ENCODE measurements at regions not wholly inside any gene's neighbourhood (a gene's known extent, or its start where the extent isn't known, plus 50 kb on each side); places are given as distances from the start of the nearest gene placed in this dataset.

DNA sequence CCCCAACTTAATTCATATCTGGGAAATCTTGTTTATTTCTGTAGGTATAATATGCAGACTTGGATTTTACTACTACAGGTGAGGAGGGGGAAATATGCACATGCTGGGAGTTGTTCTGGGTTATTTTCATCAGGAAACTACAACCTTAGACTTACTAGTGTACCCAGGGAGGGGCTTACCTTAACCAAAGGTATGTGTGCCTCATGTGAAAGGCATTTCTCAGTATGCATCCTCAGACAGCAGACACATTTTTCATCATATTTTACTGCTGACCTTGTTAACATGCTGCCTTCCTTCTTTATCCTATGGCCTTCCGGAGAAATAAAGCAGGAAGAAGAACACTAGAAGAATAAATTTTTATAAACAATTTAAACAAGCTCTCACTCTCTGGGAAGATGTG is 214.9 kb downstream of the SPANXN4 start:
- H4K20me1 ChIP-seq (ENCODE audit: insufficient read depth, low read length) = no peaks in the 10 kb centered on the region
- no peak overlapping the region for H3K14ac ChIP-seq (replicated peaks; ENCODE audit: low read depth, low read length)
- H3K23ac ChIP-seq (ENCODE audit: low read depth, low read length) = no peak overlapping the region
- ChIA-PET CTCF (no interaction called here), POLR2A (ENCODE audit: unreplicated experiment) (no interaction called here)
- H3K27ac ChIP-seq (ENCODE audit: insufficient read depth, low read length) = no peak overlapping the region
- H3K4me2 ChIP-seq (ENCODE audit: low read depth, low read length) = no peak overlapping the region
- no peaks in the 10 kb centered on the region for H3K27me3 ChIP-seq (ENCODE audit: control insufficient read depth, insufficient read depth, low read length)
- H3K9ac ChIP-seq (ENCODE audit: low read depth, low read length) = no peak overlapping the region
- no peak overlapping the region for H2AK9ac ChIP-seq (replicated peaks; ENCODE audit: low read depth, low read length, poor library complexity)
- H2AK5ac ChIP-seq (ENCODE audit: low read depth, low read length) = no peak overlapping the region
- H3K36me3 ChIP-seq (ENCODE audit: control insufficient read depth, insufficient read depth, low read length) = no peaks in the 10 kb centered on the region
- no peak overlapping the region for H2BK20ac ChIP-seq (ENCODE audit: low read depth, low read length)
- H2BK120ac ChIP-seq (ENCODE audit: low read depth, low read length) = no peak overlapping the region
- no peak overlapping the region for H4K91ac ChIP-seq (ENCODE audit: insufficient read depth, low read depth, low read length)
- in situ Hi-C loops (cut with MboI; ENCODE audit: low sequenced_read_pairs) = no loop called here
- H3K9me3 ChIP-seq (ENCODE audit: control insufficient read depth, insufficient read depth, low read length) = peaks cover 3% of the 10 kb centered on the region
- no peak for ATAC-seq (ENCODE audit: low read depth)
- no peak overlapping the region for H3K18ac ChIP-seq (ENCODE audit: low read depth, low read length)
- no peaks in the 10 kb centered on the region for H3K9me1 ChIP-seq (ENCODE audit: insufficient read depth, low read length)
- H4K8ac ChIP-seq (ENCODE audit: low read depth in 2 of 2, low read length in 2 of 2) = no peak overlapping the region
- H3K4ac ChIP-seq (ENCODE audit: low read depth, low read length) = no peak overlapping the region
- BruUV-seq (replicated peaks) = no TSS peak
- no peaks in the 10 kb centered on the region for H3K4me1 ChIP-seq (ENCODE audit: control insufficient read depth, insufficient read depth, low read length)
- H4K5ac ChIP-seq (ENCODE audit: low read depth, low read length) = no peak overlapping the region
- no CpG with 5 or more reads among the region's 1 CpG for WGBS, 2 experiments (ENCODE audit: extremely low coverage in 2 of 2, insufficient read length in 1 of 2)
- H3K4me3 ChIP-seq (ENCODE audit: insufficient read depth, low read depth, low read length) = no peak overlapping the region
- no peak overlapping the region for H2BK5ac ChIP-seq (ENCODE audit: low read depth, low read length, poor library complexity, severe bottlenecking)
- no peak overlapping the region for H3K56ac ChIP-seq (ENCODE audit: extremely low read depth, insufficient read depth, low read length)
- H2AFZ ChIP-seq (replicated peaks; ENCODE audit: low read length, poor library complexity) = no peak overlapping the region
- no peak for TF ChIP-seq NFE2L2 (IDR thresholded peaks at IDR 0.05; ENCODE audit: low read depth, low read length)
- no peak for TF ChIP-seq CHD1 (IDR thresholded peaks at IDR 0.05; ENCODE audit: low read depth, low read length)
- no peak for TF ChIP-seq MXI1 (IDR thresholded peaks at IDR 0.05; ENCODE audit: borderline replicate concordance, low read depth, low read length)
- TF ChIP-seq, protein P1, sequence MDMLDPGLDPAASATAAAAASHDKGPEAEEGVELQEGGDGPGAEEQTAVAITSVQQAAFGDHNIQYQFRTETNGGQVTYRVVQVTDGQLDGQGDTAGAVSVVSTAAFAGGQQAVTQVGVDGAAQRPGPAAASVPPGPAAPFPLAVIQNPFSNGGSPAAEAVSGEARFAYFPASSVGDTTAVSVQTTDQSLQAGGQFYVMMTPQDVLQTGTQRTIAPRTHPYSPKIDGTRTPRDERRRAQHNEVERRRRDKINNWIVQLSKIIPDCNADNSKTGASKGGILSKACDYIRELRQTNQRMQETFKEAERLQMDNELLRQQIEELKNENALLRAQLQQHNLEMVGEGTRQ (IDR thresholded peaks at IDR 0.05; ENCODE audit: low read depth, low read length) = no peak
- TF ChIP-seq POLR2A (IDR thresholded peaks at IDR 0.05; ENCODE audit: low read depth, low read length) = no peak
- TF ChIP-seq, protein P2, sequence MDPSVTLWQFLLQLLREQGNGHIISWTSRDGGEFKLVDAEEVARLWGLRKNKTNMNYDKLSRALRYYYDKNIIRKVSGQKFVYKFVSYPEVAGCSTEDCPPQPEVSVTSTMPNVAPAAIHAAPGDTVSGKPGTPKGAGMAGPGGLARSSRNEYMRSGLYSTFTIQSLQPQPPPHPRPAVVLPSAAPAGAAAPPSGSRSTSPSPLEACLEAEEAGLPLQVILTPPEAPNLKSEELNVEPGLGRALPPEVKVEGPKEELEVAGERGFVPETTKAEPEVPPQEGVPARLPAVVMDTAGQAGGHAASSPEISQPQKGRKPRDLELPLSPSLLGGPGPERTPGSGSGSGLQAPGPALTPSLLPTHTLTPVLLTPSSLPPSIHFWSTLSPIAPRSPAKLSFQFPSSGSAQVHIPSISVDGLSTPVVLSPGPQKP (IDR thresholded peaks at IDR 0.05; ENCODE audit: borderline replicate concordance, low read depth, low read length) = no peak
- TF ChIP-seq MAZ (IDR thresholded peaks at IDR 0.05; ENCODE audit: borderline replicate concordance, low read depth, low read length) = no peak
- TF ChIP-seq FOS (IDR thresholded peaks at IDR 0.05; ENCODE audit: low read depth, low read length) = no peak
- TF ChIP-seq RFX5 (IDR thresholded peaks at IDR 0.05; ENCODE audit: low read depth, low read length) = no peak
- no peak for TF ChIP-seq RCOR1 (IDR thresholded peaks at IDR 0.05; ENCODE audit: insufficient replicate concordance, low read length)
- no peak for TF ChIP-seq CEBPB (IDR thresholded peaks at IDR 0.05; ENCODE audit: low read depth, low read length)
- no peak for TF ChIP-seq BHLHE40 (IDR thresholded peaks at IDR 0.05; ENCODE audit: low read depth, low read length)
- no peak for TF ChIP-seq RAD21 (IDR thresholded peaks at IDR 0.05; ENCODE audit: low read length)
- TF ChIP-seq, protein P3, sequence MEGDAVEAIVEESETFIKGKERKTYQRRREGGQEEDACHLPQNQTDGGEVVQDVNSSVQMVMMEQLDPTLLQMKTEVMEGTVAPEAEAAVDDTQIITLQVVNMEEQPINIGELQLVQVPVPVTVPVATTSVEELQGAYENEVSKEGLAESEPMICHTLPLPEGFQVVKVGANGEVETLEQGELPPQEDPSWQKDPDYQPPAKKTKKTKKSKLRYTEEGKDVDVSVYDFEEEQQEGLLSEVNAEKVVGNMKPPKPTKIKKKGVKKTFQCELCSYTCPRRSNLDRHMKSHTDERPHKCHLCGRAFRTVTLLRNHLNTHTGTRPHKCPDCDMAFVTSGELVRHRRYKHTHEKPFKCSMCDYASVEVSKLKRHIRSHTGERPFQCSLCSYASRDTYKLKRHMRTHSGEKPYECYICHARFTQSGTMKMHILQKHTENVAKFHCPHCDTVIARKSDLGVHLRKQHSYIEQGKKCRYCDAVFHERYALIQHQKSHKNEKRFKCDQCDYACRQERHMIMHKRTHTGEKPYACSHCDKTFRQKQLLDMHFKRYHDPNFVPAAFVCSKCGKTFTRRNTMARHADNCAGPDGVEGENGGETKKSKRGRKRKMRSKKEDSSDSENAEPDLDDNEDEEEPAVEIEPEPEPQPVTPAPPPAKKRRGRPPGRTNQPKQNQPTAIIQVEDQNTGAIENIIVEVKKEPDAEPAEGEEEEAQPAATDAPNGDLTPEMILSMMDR (conservative IDR thresholded peaks at IDR 0.05; ENCODE audit: low read depth, low read length) = no peak
- TF ChIP-seq SMC3 (IDR thresholded peaks at IDR 0.05; ENCODE audit: low read depth, low read length) = no peak
- no peaks in the 10 kb centered on the region for H3K79me1 ChIP-seq (ENCODE audit: low read depth in 1 of 2, low read length in 2 of 2)
- no peak for DNase-seq
- no peak overlapping the region for H2BK15ac ChIP-seq (ENCODE audit: low read depth, low read length)
- dilution Hi-C loops (cut with HindIII; ENCODE audit: low sequenced_read_pairs, unreplicated experiment) = no loop called here
- intact Hi-C loops (cut with micrococcal nuclease) = no loop called here

Measured in IMR-90 (cell line).